Endothelial cell of umbilical vein (primary cell): ENCODE measurements at regions not wholly inside any gene's neighbourhood (a gene's known extent, or its start where the extent isn't known, plus 50 kb on each side); places are given as distances from the start of the nearest gene placed in this dataset.

Experiments used
- BruUV-seq: library from RNA; stranded (reverse); fragments of 400-500 nt; replicated peaks from 2 replicates; lab custom pipeline; 2021; lab: Mats Ljungman, UMichigan
- CTCF ChIA-PET: fragments of 300-600, 350-600 bp; sonication (Branson Sonifier 250); formaldehyde crosslinking; loops from one replicate; lab custom pipeline; 2021; ENCODE audit warnings: antibody characterized with exemption, inconsistent platforms; lab: Charles Lee
- POLR2A ChIA-PET: fragments of 300-600, 350-600 bp; sonication (Branson Sonifier 250); formaldehyde crosslinking; loops from one replicate; lab custom pipeline; 2021; ENCODE audit warnings: antibody characterized with exemption, inconsistent platforms; lab: Charles Lee
- DNase-seq: peaks from one replicate; pipeline ENCODE4 v3.0.0-alpha.2; 2011; ENCODE audit warnings: low read depth, low spot score
- FAIRE-seq: peaks from 2 replicates; lab custom pipeline; 2011; peaks lifted over from hg19 to GRCh38; lab: Jason Lieb, UNC
- H2AFZ ChIP-seq: 2 replicates; pipeline ENCODE4 v1.6.0; 2012; ENCODE audit warnings: low read depth, low read length, control low read depth, inconsistent platforms
- H3K27ac ChIP-seq: 2 replicates; pipeline ENCODE4 v1.5.1; 2011; ENCODE audit warnings: low read depth, mild to moderate bottlenecking, control low read depth, low read length, moderate library complexity; ENCODE audit not compliant: insufficient read depth
- H3K27me3 ChIP-seq, 2 experiments: 2 replicates each; pipeline versions ENCODE4 v1.6.0 to v1.6.1; 2011; ENCODE audit warnings: low read length in 2 of 2, mixed read lengths in 1 of 2; ENCODE audit not compliant: control insufficient read depth in 2 of 2, insufficient read depth in 2 of 2
- H3K36me3 ChIP-seq, 2 experiments: 2 replicates in 1 of 2; 3 replicates in 1 of 2; pipeline ENCODE4 v1.5.1; 2011; ENCODE audit warnings: low read length in 2 of 2, mild to moderate bottlenecking in 1 of 2, moderate library complexity in 1 of 2; ENCODE audit not compliant: control insufficient read depth in 2 of 2, insufficient read depth in 2 of 2; ENCODE audit errors: extremely low read depth in 1 of 2
- H3K4me1 ChIP-seq: 3 replicates; pipeline ENCODE4 v1.5.1; 2011; ENCODE audit warnings: mild to moderate bottlenecking, low read length; ENCODE audit not compliant: control insufficient read depth, insufficient read depth; ENCODE audit errors: extremely low read depth
- H3K4me2 ChIP-seq: 2 replicates; pipeline ENCODE4 v1.6.1; 2011; ENCODE audit warnings: low read length, control low read depth, mixed read lengths; ENCODE audit not compliant: insufficient read depth
- H3K4me3 ChIP-seq, 3 experiments: fragments of 200-600 bp in 1 of 3; sonication (generic), shearing (Covaris generic) in 1 of 3; replicated peaks in 1 of 3; 2 replicates each; pipeline ENCODE4 v1.5.1; 2011 to 2016; ENCODE audit warnings: control low read depth in 3 of 3, low read length in 3 of 3, mild to moderate bottlenecking in 2 of 3, inconsistent platforms in 1 of 3, low read depth in 1 of 3, moderate library complexity in 1 of 3; ENCODE audit not compliant: insufficient read depth in 1 of 3
- H3K79me2 ChIP-seq: 2 replicates; pipeline ENCODE4 v1.6.0; 2012; ENCODE audit warnings: low read length, inconsistent platforms; ENCODE audit not compliant: control insufficient read depth, insufficient read depth
- H3K9ac ChIP-seq: replicated peaks from 2 replicates; pipeline ENCODE3; 2011; ENCODE audit warnings: low read length, control low read depth; ENCODE audit not compliant: insufficient read depth; ENCODE audit errors: extremely low read depth
- H3K9me1 ChIP-seq: replicated peaks from 3 replicates; pipeline ENCODE4 v1.6.0; 2011; ENCODE audit warnings: mild to moderate bottlenecking, low read length; ENCODE audit not compliant: control insufficient read depth, insufficient read depth; ENCODE audit errors: extremely low read depth
- H3K9me3 ChIP-seq: replicated peaks from 2 replicates; pipeline ENCODE4 v1.5.1; 2012; ENCODE audit warnings: low read length, inconsistent platforms; ENCODE audit not compliant: control insufficient read depth, insufficient read depth
- H4K20me1 ChIP-seq: replicated peaks from 2 replicates; pipeline ENCODE3; 2011; ENCODE audit warnings: mild to moderate bottlenecking, low read length; ENCODE audit not compliant: control insufficient read depth, insufficient read depth; ENCODE audit errors: extremely low read depth
- EZH2 ChIP-seq: IDR thresholded peaks from 2 replicates; pipeline ENCODE4 v1.6.1; 2012; ENCODE audit warnings: borderline replicate concordance, low read depth, mild to moderate bottlenecking, moderate library complexity, low read length, inconsistent platforms; ENCODE audit not compliant: severe bottlenecking
- FOS ChIP-seq: IDR thresholded peaks from 2 replicates; pipeline ENCODE4 v1.6.1; 2011; ENCODE audit warnings: mild to moderate bottlenecking, low read length, moderate library complexity, borderline replicate concordance; ENCODE audit not compliant: insufficient read depth
- GATA2 ChIP-seq: IDR thresholded peaks from 2 replicates; pipeline ENCODE4 v1.7.0; 2011; ENCODE audit warnings: low read depth, mild to moderate bottlenecking, moderate library complexity, mixed read lengths, low read length; ENCODE audit not compliant: insufficient read length, insufficient read depth
- JUN ChIP-seq: IDR thresholded peaks from 2 replicates; pipeline ENCODE4 v1.6.1; 2011; ENCODE audit warnings: borderline replicate concordance, low read depth; ENCODE audit not compliant: insufficient read length, insufficient read depth
- MYC ChIP-seq: IDR thresholded peaks from one replicate; pipeline ENCODE4 v1.6.1; 2011; ENCODE audit warnings: mild to moderate bottlenecking, low read depth, low read length
- POLR2A ChIP-seq: IDR thresholded peaks from 2 replicates; pipeline ENCODE4 v1.6.1; 2012; ENCODE audit warnings: low read depth, mild to moderate bottlenecking, control low read depth, low read length
- dilution Hi-C: fragments of 300-500 bp; cut with MboI; formaldehyde crosslinking; loops from one replicate; pipeline ENCODE4 v1.15.0; 2019; ENCODE audit warnings: low sequenced_read_pairs; ENCODE audit not compliant: extremely low pct_ligation_motif_present
- intact Hi-C: fragments of 100-400 bp; cut with micrococcal nuclease; formaldehyde crosslinking; loops from one replicate; pipeline ENCODE4 v1.10.0; 2022
- TF ChIP-seq, protein P1 (sequence below): IDR thresholded peaks from 2 replicates; pipeline ENCODE4 v1.6.1; 2011; ENCODE audit not compliant: insufficient read depth, insufficient read length
- TF ChIP-seq, protein P2 (sequence below), 2 donors: IDR thresholded peaks; 1 replicate in 1 of 2; 2 replicates in 1 of 2; pipeline ENCODE4 v1.5.1; 2011; ENCODE audit warnings: low read length in 2 of 2, mild to moderate bottlenecking in 2 of 2, moderate library complexity in 2 of 2, control low read depth in 1 of 2, inconsistent platforms in 1 of 2, low read depth in 1 of 2; ENCODE audit not compliant: insufficient read depth in 1 of 2; ENCODE audit errors: extremely low read depth in 1 of 2

DNA sequence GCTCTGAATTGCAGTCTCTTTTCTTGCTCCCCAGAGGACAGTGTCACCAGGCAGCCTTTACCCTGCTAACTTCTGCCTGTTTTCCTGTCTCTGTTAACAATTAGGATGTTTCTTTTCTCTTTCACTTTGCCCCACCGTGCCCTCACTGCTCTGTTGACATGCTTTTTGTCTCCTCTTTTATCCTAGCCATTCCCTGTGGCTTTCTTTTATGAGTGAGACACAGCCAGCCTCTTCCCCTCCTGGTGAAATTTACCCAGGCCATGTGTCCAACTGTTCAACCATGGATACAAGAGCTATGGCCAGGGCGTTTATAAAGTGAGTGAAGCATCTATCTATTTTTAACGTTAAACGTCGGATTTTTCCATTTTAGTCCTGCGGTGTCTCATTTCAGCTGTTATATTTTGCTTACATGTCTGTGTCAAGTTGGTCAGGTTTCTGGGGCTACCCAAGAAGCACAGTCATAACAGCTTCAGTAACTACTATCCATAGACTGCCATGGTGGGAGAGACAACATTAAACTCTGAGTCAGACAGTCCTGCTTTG is 443.2 kb upstream of the AZI2 start:
- no peaks in the 10 kb centered on the region for H3K36me3 ChIP-seq
- no peaks in the 10 kb centered on the region for H3K9me1 ChIP-seq
- no peak overlapping the region for H3K27ac ChIP-seq
- CTCF ChIA-PET = interaction anchor here (1.5 kb wide), 1 partner anchor 124 kb away, joined by 4 read pairs; no protein-coding TSS in a partner anchor
- no peak for TF ChIP-seq EZH2
- TF ChIP-seq, protein P1, sequence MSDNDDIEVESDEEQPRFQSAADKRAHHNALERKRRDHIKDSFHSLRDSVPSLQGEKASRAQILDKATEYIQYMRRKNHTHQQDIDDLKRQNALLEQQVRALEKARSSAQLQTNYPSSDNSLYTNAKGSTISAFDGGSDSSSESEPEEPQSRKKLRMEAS = no peak
- no peak for TF ChIP-seq FOS
- TF ChIP-seq, protein P2, sequence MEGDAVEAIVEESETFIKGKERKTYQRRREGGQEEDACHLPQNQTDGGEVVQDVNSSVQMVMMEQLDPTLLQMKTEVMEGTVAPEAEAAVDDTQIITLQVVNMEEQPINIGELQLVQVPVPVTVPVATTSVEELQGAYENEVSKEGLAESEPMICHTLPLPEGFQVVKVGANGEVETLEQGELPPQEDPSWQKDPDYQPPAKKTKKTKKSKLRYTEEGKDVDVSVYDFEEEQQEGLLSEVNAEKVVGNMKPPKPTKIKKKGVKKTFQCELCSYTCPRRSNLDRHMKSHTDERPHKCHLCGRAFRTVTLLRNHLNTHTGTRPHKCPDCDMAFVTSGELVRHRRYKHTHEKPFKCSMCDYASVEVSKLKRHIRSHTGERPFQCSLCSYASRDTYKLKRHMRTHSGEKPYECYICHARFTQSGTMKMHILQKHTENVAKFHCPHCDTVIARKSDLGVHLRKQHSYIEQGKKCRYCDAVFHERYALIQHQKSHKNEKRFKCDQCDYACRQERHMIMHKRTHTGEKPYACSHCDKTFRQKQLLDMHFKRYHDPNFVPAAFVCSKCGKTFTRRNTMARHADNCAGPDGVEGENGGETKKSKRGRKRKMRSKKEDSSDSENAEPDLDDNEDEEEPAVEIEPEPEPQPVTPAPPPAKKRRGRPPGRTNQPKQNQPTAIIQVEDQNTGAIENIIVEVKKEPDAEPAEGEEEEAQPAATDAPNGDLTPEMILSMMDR (IDR thresholded peaks at IDR 0.05; ENCODE audit: extremely low read depth in 1 of 2, insufficient read depth in 1 of 2, low read depth in 1 of 2, low read length in 2 of 2) = no peak
- TF ChIP-seq MYC = no peak
- H4K20me1 ChIP-seq = no peaks in the 10 kb centered on the region
- no peak overlapping the region for H3K4me3 ChIP-seq
- POLR2A ChIA-PET = no interaction called here
- FAIRE-seq = no peak
- dilution Hi-C loops (no loop called here), intact Hi-C loops (no loop called here)
- H2AFZ ChIP-seq = no peak overlapping the region
- no peaks in the 10 kb centered on the region for H3K27me3 ChIP-seq
- H3K9ac ChIP-seq = no peak overlapping the region
- no peak for DNase-seq
- H3K79me2 ChIP-seq = no peaks in the 10 kb centered on the region
- no peaks in the 10 kb centered on the region for H3K9me3 ChIP-seq
- H3K4me2 ChIP-seq = no peak overlapping the region
- BruUV-seq = no TSS peak
- no peaks in the 10 kb centered on the region for H3K4me1 ChIP-seq

DNA sequence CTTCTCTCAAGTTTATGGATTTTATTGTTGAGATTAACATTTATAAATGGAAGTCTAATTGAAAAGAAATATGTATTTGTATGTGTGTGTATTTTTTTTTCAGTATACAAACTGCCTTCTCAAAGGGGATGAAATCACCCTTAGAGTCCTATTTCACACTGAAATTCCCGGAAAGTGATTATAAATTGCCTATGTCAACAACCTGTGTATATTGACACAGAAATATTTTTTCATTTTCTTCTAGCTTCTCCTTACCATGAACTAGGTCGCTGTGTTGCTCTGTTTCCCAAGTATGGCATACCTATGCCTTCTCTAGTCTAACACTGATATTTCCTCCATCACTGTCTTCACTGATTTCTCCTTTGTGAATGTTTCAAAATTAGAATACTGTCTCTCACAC is 444.0 kb upstream of the AZI2 start:
- FAIRE-seq (no peak), DNase-seq (no peak)
- intact Hi-C loops = no loop called here
- POLR2A ChIA-PET = no interaction called here
- Histone ChIP-seq H3K4me2 (no peak overlapping the region), H3K27ac (no peak overlapping the region), H3K4me3 (no peak overlapping the region), H4K20me1 (no peaks in the 10 kb centered on the region), H3K9me3 (no peaks in the 10 kb centered on the region), H2AFZ (no peak overlapping the region), H3K9ac (no peak overlapping the region), H3K27me3 (no peaks in the 10 kb centered on the region), H3K36me3 (no peaks in the 10 kb centered on the region), H3K9me1 (no peaks in the 10 kb centered on the region), H3K79me2 (no peaks in the 10 kb centered on the region), H3K4me1 (no peaks in the 10 kb centered on the region)
- BruUV-seq = no TSS peak
- dilution Hi-C loops = no loop called here
- TF ChIP-seq JUN = no peak
- TF ChIP-seq GATA2 = no peak
- TF ChIP-seq, protein P2 (IDR thresholded peaks at IDR 0.05; ENCODE audit: extremely low read depth in 1 of 2, insufficient read depth in 1 of 2, low read depth in 1 of 2, low read length in 2 of 2) = no peak
- no peak for TF ChIP-seq POLR2A
- TF ChIP-seq, protein P1 = no peak
- no peak for TF ChIP-seq MYC
- no peak for TF ChIP-seq FOS
- CTCF ChIA-PET = no interaction called here
